ENCODE measurements at regions not wholly inside any gene's neighbourhood (a gene's known extent, or its start where the extent isn't known, plus 50 kb on each side); places are given as distances from the start of the nearest gene placed in this dataset.

DNA sequence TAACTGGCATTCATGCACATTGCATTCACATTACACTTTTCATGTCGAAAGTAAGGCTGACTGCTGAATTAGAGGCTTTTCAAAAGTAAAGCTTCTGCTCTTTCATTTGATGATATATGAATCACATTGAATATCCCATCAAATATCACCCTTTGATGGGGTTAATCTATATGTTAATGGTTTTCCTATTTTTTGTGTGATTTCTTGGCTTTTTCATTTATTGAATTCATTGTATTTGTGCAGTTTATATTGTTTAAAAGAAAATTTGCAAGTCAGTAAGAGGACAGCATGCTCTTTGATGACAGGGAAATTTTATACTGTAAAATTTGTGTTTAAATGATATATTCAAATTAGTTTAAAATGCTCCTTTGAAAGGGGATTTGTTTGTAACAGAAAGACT is 344.1 kb downstream of the PCDH10 start:
- no peaks in the 10 kb centered on the region for H3K27me3 Mint-ChIP-seq
- H3K4me1 Mint-ChIP-seq = no peaks in the 10 kb centered on the region
- ATAC-seq = no peak
- H3K9me3 Mint-ChIP-seq = peaks cover 7% of the 10 kb centered on the region
- H3K4me3 Mint-ChIP-seq = no peak overlapping the region
- no peak overlapping the region for H3K27ac Mint-ChIP-seq
- H3K36me3 Mint-ChIP-seq = no peaks in the 10 kb centered on the region

DNA sequence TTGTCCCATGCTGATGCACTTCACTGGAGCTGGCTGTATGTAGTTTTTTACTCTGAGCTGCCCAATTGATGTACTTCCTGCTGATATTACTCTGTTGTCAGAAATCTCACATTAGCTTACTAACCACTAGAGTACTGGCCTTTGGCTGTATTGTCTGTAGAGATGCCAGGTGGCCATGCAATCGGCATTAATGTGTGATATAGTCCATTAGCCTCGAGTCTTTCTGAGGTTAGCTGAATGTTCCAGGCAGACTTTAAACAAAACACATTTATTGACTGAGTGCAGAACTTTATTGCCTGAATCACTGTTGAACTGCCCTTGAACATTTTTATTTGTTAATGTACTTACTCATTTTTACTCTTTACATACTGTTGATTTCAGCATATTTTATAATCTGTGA is 335.2 kb downstream of the PCDH10 start:
- ATAC-seq = no peak
- Mint-ChIP-seq H3K4me3 (no peak overlapping the region), H3K27ac (no peak overlapping the region), H3K36me3 (no peaks in the 10 kb centered on the region), H3K9me3 (peaks cover 3% of the 10 kb centered on the region), H3K27me3 (no peaks in the 10 kb centered on the region), H3K4me1 (no peaks in the 10 kb centered on the region)

GRCh38 chr4:133483600-133484246 is 334.6 kb downstream of the PCDH10 start:
- Mint-ChIP-seq H3K4me1 (no peaks in the 10 kb centered on the region), H3K9me3 (peaks cover 3% of the 10 kb centered on the region), H3K4me3 (no peak overlapping the region), H3K27ac (no peak overlapping the region), H3K27me3 (no peaks in the 10 kb centered on the region), H3K36me3 (no peaks in the 10 kb centered on the region)
- no peak for ATAC-seq

- no peaks in the 10 kb centered on the region for H3K27me3 Mint-ChIP-seq
- no peaks in the 10 kb centered on the region for H3K36me3 Mint-ChIP-seq
- no peaks in the 10 kb centered on the region for H3K9me3 Mint-ChIP-seq
- H3K4me1 Mint-ChIP-seq = no peaks in the 10 kb centered on the region
- H3K4me3 Mint-ChIP-seq = no peak overlapping the region
- H3K27ac Mint-ChIP-seq = no peak overlapping the region
- no peak for ATAC-seq
Measured at GRCh38 chr4:133476063-133476462, 327.0 kb downstream of the PCDH10 start.

- H3K4me1 Mint-ChIP-seq = no peaks in the 10 kb centered on the region
- no peak overlapping the region for H3K27ac Mint-ChIP-seq
- no peak for ATAC-seq
- H3K9me3 Mint-ChIP-seq = no peaks in the 10 kb centered on the region
- no peak overlapping the region for H3K4me3 Mint-ChIP-seq
- H3K27me3 Mint-ChIP-seq = no peaks in the 10 kb centered on the region
- H3K36me3 Mint-ChIP-seq = no peaks in the 10 kb centered on the region
Measured at GRCh38 chr4:133474501-133474900, 325.4 kb downstream of the PCDH10 start.

- Mint-ChIP-seq H3K27ac (no peak overlapping the region), H3K36me3 (no peaks in the 10 kb centered on the region), H3K27me3 (no peaks in the 10 kb centered on the region), H3K9me3 (no peaks in the 10 kb centered on the region), H3K4me3 (no peak overlapping the region), H3K4me1 (no peaks in the 10 kb centered on the region)
- no peak for ATAC-seq
Measured at GRCh38 chr4:133472244-133472643, 323.1 kb downstream of the PCDH10 start.

- no peaks in the 10 kb centered on the region for H3K36me3 Mint-ChIP-seq
- ATAC-seq = no peak
Measured at GRCh38 chr4:133467290-133467947, 318.3 kb downstream of the PCDH10 start.

DNA sequence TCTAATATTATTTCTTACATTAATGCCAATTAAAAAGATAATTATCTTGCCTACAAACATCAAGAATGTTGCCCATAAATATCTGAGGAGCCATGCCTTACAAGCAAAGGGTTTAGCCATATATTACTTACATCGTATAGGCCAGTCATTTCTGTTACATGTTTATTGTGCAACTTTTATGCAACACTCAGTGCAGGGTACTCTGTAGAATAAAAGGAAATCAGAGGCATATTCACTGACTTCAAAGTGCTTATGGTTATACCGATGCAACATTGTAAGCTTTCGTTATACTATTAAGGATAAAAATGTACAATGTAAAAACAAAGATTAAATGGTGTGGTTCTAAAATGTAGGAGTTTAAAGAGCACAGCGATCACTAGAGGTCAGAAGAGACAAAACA is 315.9 kb downstream of the PCDH10 start:
- H3K4me1 Mint-ChIP-seq = no peaks in the 10 kb centered on the region
- H3K4me3 Mint-ChIP-seq = no peak overlapping the region
- no peaks in the 10 kb centered on the region for H3K36me3 Mint-ChIP-seq
- H3K27me3 Mint-ChIP-seq = no peaks in the 10 kb centered on the region
- H3K9me3 Mint-ChIP-seq = peaks cover 6% of the 10 kb centered on the region
- no peak overlapping the region for H3K27ac Mint-ChIP-seq
- no peak for ATAC-seq

More at GRCh38 chr4:133467290-133467947, 318.3 kb downstream of the PCDH10 start:
- H3K27me3 Mint-ChIP-seq = no peaks in the 10 kb centered on the region
- no peak overlapping the region for H3K4me3 Mint-ChIP-seq
- peaks cover 3% of the 10 kb centered on the region for H3K9me3 Mint-ChIP-seq
- no peaks in the 10 kb centered on the region for H3K4me1 Mint-ChIP-seq
- no peak overlapping the region for H3K27ac Mint-ChIP-seq

DNA sequence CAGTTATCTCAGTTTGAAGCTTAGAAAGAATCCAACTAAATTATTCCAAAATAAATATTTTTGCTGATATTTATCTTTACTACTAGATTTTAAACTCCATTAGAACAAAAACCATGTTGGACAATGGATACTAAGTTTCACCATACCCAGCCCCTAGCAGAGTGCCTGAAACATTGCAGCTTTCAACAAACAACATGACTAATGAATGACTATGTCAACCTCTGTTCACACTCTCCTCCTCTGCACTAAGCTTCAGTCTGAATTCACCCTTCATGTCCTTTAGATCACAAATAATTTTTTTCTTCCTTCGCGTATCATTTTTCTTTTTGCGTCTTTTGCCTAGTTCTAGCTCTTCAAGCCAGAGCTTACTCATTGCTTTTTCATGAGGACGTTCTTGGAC is 315.2 kb downstream of the PCDH10 start:
- Mint-ChIP-seq H3K27ac (no peak overlapping the region), H3K9me3 (peaks cover 6% of the 10 kb centered on the region), H3K4me1 (no peaks in the 10 kb centered on the region), H3K27me3 (no peaks in the 10 kb centered on the region), H3K4me3 (no peak overlapping the region), H3K36me3 (no peaks in the 10 kb centered on the region)
- ATAC-seq = no peak

DNA sequence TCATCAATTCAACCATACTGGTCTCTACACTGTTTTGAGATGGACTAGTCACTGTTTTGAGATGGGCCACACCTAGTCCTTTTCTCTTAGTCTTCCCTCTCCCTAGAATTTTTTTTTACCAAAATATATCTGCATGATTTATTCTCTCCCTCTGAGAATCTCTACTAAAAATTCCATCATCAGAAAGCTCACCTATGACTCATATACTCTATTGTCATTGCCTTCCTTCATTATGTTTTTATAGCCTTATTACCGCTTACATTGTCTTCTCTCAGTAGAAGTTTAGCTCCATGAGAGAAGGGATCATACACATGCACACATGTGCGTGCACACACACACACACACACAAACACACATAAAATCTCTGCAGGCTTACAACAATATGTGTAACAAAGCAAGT is 303.6 kb downstream of the PCDH10 start:
- ATAC-seq = no peak
- no peaks in the 10 kb centered on the region for H3K36me3 Mint-ChIP-seq
- no peaks in the 10 kb centered on the region for H3K9me3 Mint-ChIP-seq
- H3K4me3 Mint-ChIP-seq = no peak overlapping the region
- H3K27ac Mint-ChIP-seq = no peak overlapping the region
- H3K27me3 Mint-ChIP-seq = no peaks in the 10 kb centered on the region
- no peaks in the 10 kb centered on the region for H3K4me1 Mint-ChIP-seq

DNA sequence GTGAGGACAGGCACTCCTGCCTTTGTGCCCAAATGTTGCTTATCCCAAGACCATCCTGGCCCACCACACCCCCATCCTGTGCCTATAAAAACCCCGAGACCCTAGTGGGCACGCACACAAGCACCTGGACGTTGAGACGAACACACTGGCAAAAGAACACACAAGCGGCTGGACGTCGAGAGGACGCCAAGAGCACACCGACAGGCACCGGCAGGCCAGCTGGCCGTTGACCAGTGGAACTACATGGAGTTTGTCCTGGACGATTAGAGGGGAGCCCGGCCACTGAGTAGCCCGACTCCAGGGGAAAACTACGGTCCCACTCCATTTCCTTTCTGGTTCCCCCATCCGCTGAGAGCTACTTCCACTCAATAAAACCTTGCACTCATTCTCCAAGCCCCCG is 301.7 kb downstream of the PCDH10 start:
- ATAC-seq = no peak
- H3K27me3 Mint-ChIP-seq = no peaks in the 10 kb centered on the region
- H3K4me1 Mint-ChIP-seq = no peaks in the 10 kb centered on the region
- no peaks in the 10 kb centered on the region for H3K9me3 Mint-ChIP-seq
- no peak overlapping the region for H3K4me3 Mint-ChIP-seq
- no peak overlapping the region for H3K27ac Mint-ChIP-seq
- no peaks in the 10 kb centered on the region for H3K36me3 Mint-ChIP-seq

DNA sequence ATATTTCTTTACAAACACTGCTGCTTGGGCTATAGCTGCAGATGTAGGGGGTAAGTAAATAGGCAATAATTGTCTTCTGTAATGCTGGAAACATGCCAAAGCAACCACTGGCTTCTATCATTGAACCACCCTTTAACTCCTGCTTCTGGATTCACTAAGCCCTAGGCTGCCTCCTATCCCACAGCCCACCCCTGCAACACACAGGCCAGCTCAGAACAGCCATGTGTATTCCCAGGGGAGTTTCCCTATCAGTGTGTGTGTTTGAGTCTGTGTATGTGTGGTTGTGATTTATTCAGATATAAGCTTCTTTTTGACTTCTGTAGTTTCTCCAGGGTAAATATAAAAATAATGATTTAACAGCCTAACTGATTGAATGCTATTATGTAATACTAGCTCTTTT is 291.3 kb downstream of the PCDH10 start:
- no peak overlapping the region for H3K27ac Mint-ChIP-seq
- no peaks in the 10 kb centered on the region for H3K36me3 Mint-ChIP-seq
- H3K27me3 Mint-ChIP-seq = no peaks in the 10 kb centered on the region
- no peak for ATAC-seq
- no peaks in the 10 kb centered on the region for H3K9me3 Mint-ChIP-seq
- H3K4me1 Mint-ChIP-seq = no peaks in the 10 kb centered on the region
- no peak overlapping the region for H3K4me3 Mint-ChIP-seq

- H3K27ac Mint-ChIP-seq = no peak overlapping the region
- ATAC-seq = no peak
- no peaks in the 10 kb centered on the region for H3K4me1 Mint-ChIP-seq
- no peaks in the 10 kb centered on the region for H3K9me3 Mint-ChIP-seq
- H3K27me3 Mint-ChIP-seq = no peaks in the 10 kb centered on the region
- no peaks in the 10 kb centered on the region for H3K36me3 Mint-ChIP-seq
- no peak overlapping the region for H3K4me3 Mint-ChIP-seq
Measured at GRCh38 chr4:133439830-133440229, 290.7 kb downstream of the PCDH10 start.

DNA sequence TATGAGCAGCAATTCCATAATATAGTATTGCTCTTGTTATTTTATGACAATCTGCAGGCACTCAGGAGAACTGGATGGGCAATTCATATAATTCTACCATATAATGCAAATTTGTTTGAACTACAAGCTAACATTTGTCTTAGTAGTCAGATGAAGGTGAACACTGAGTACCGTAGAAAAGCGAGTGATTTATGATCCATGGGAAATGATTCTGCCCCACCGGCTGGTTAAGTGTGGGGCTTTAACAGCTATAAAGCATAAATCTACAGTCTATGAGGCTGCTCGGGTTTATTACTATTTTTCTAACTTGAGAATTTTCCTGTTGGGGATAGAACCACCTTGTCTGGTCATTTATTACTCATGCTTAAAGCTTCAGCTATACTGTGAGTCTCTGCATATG is 275.5 kb downstream of the PCDH10 start:
- Mint-ChIP-seq H3K9me3 (no peaks in the 10 kb centered on the region), H3K27ac (no peak overlapping the region), H3K36me3 (no peaks in the 10 kb centered on the region), H3K4me1 (no peaks in the 10 kb centered on the region), H3K4me3 (no peak overlapping the region), H3K27me3 (no peaks in the 10 kb centered on the region)
- no peak for ATAC-seq

- H3K4me1 Mint-ChIP-seq = no peaks in the 10 kb centered on the region
- H3K27ac Mint-ChIP-seq = no peak overlapping the region
- no peak overlapping the region for H3K4me3 Mint-ChIP-seq
- H3K36me3 Mint-ChIP-seq = no peaks in the 10 kb centered on the region
- H3K27me3 Mint-ChIP-seq = no peaks in the 10 kb centered on the region
- peaks cover 2% of the 10 kb centered on the region for H3K9me3 Mint-ChIP-seq
- ATAC-seq = no peak
Measured at GRCh38 chr4:133403913-133404312, 254.8 kb downstream of the PCDH10 start.

- Mint-ChIP-seq H3K4me1 (no peaks in the 10 kb centered on the region), H3K27me3 (no peaks in the 10 kb centered on the region), H3K9me3 (peaks cover 5% of the 10 kb centered on the region), H3K27ac (no peak overlapping the region), H3K4me3 (no peak overlapping the region), H3K36me3 (no peaks in the 10 kb centered on the region)
- no peak for ATAC-seq
Measured at GRCh38 chr4:133402616-133403015, 253.5 kb downstream of the PCDH10 start.
